GM12864 (cell line): ENCODE measurements at regions not wholly inside any gene's neighbourhood (a gene's known extent, or its start where the extent isn't known, plus 50 kb on each side); places are given as distances from the start of the nearest gene placed in this dataset.
"Not testable (repeated sequence)": the region's sequence is repeated elsewhere in the genome, so short reads cannot be mapped to it uniquely, and the experiment has no call there.

Source experiments
- DNase-seq: peaks from one replicate; pipeline ENCODE4 v3.0.0-alpha.2; 2011; ENCODE audit warnings: low read depth
- H3K4me3 ChIP-seq: 2 replicates; pipeline ENCODE4 v1.5.1; 2011; ENCODE audit warnings: mild to moderate bottlenecking, low read depth, low read length, control low read depth
- TF ChIP-seq, protein P1 (sequence below): IDR thresholded peaks from 2 replicates; pipeline ENCODE4 v1.5.1; 2011; ENCODE audit warnings: low read depth, mild to moderate bottlenecking, moderate library complexity, low read length, control low read depth, inconsistent platforms; ENCODE audit errors: missing control alignments

DNA sequence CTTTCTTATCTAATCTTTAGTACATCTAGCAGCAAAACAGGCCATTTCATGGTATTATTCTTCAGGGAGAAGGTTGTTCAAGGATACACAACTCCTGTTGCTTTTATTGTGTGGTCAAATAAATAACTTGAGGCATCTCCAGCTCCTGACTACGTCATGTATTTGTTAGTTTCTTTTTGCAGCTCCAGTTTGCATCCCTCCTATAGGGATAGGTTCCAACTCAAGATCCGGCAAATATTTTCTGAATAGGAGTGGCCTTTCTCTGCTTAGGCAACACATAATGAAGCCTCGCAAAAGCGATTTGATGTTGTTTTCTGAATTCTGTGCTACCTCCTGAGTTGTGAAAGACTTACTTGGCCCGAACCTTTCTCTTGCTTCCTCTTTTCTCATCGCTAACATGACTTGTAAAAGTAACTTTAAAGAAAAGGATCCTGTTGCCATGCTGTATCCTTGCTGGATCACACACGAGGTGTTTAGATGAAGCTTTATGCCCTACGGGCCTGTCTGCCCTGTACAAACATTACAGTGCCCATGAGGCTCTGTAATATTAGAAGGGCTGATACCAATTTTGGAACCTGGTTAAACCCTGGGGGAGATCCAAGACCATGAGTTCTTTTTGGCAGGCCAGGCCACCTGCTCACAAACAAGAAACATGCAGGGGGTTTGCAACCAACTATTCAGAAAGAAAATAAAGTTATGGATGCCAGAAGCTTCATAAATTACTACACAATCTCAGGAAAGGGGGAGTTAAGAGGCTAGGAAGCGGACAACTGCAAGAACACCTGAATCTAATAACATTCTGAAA is 149.8 kb upstream of the FGF10 start:
- no peak for DNase-seq
- no peak overlapping the region for H3K4me3 ChIP-seq
- TF ChIP-seq, protein P1, sequence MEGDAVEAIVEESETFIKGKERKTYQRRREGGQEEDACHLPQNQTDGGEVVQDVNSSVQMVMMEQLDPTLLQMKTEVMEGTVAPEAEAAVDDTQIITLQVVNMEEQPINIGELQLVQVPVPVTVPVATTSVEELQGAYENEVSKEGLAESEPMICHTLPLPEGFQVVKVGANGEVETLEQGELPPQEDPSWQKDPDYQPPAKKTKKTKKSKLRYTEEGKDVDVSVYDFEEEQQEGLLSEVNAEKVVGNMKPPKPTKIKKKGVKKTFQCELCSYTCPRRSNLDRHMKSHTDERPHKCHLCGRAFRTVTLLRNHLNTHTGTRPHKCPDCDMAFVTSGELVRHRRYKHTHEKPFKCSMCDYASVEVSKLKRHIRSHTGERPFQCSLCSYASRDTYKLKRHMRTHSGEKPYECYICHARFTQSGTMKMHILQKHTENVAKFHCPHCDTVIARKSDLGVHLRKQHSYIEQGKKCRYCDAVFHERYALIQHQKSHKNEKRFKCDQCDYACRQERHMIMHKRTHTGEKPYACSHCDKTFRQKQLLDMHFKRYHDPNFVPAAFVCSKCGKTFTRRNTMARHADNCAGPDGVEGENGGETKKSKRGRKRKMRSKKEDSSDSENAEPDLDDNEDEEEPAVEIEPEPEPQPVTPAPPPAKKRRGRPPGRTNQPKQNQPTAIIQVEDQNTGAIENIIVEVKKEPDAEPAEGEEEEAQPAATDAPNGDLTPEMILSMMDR = no peak

GRCh38 chr5:44536650-44537260 is 147.5 kb upstream of the FGF10 start:
- TF ChIP-seq, protein P1 = peak; percentile 52
- DNase-seq = no peak
- H3K4me3 ChIP-seq = no peak overlapping the region

DNA sequence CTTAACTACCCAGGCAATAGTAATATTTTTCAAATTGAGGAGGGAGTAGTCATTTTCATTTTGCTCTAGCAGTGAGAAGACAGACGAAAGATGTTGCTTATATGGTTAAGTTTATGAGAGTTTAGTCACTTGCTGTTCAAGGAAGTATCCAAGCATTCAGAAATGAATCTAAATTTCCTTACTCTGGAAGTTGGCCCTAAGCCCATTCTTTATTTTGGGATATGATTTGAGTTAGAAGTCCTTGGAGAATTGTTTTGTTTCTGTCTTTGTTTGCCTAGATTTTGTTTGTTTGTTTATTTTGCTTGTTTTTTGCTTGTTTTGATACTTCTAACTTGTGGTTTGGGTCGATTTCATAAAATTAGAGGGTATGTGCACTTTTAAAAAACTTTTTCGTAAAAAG is 146.4 kb upstream of the FGF10 start:
- DNase-seq = no peak
- TF ChIP-seq, protein P1 = no peak
- no peak overlapping the region for H3K4me3 ChIP-seq

GRCh38 chr5:44532981-44533380 is 143.8 kb upstream of the FGF10 start:
- DNase-seq = no peak
- TF ChIP-seq, protein P1 = no peak
- H3K4me3 ChIP-seq = no peak overlapping the region

DNA sequence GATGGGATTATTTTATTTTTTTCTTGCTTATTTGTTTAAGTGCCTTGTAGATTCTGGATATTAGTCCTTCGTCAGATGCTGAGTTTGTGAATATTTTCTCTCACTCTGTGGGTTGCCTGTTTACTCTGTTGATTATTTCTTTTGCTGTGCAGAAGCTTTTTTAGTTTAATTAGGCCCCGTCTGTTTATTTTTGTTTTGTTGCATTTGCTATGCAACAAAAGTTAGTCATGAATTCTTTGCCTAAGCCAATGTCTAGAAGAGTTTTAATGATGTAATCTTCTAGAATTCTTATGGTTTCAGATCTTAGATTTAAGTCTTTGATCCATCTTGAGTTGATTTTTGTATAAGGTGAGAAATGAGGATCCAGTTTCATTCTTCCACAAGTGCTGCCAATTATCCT is 142.5 kb upstream of the FGF10 start:
- DNase-seq, H3K4me3 ChIP-seq: not testable (repeated sequence)

DNA sequence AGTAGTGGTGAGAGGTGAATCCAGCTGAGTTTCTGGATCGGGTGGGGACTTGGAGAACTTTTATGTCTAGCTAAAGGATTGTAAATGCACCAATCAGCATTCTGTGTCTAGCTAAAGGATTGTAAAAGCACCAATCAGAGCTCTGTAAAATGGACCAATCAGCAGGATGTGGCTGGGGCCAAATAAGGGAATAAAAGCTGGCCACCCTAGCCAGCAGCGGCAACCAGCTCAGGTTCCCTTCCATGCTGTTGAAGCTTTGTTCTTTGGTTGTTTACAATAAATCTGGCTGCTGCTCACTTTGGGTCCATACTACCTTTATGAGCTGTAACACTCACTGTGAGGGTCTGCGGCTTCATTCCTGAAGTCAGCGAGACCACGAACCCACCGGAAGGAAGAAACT is 141.6 kb upstream of the FGF10 start:
- DNase-seq, H3K4me3 ChIP-seq: not testable (repeated sequence)

GRCh38 chr5:44511596-44511995 is 122.4 kb upstream of the FGF10 start:
- DNase-seq = no peak
- TF ChIP-seq, protein P1 = no peak

DNA sequence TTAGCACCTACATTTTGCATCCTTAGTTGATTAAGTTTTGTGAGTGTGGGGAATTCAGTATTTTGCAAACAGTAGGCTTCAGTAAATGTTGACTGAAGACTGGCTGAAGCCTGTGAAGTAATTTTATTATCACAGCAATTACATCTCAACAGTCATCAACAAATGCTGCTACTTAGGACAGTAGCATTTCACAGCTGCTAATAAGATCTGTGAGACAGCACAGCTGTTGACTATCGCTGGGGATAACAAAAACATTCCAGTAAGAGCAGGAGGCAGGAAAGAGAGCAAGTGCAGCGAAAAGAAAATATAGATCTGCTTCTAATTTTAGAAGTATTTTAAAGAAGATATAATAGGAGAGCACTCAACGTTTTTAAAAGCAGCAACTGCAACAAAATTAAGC is 117.3 kb upstream of the FGF10 start:
- no peak overlapping the region for H3K4me3 ChIP-seq
- DNase-seq = no peak
- TF ChIP-seq, protein P1 = no peak

More at GRCh38 chr5:44511596-44511995, 122.4 kb upstream of the FGF10 start:
- H3K4me3 ChIP-seq = no peak overlapping the region
